ENCODE measurements at regions not wholly inside any gene's neighbourhood (a gene's known extent, or its start where the extent isn't known, plus 50 kb on each side); places are given as distances from the start of the nearest gene placed in this dataset.

DNA sequence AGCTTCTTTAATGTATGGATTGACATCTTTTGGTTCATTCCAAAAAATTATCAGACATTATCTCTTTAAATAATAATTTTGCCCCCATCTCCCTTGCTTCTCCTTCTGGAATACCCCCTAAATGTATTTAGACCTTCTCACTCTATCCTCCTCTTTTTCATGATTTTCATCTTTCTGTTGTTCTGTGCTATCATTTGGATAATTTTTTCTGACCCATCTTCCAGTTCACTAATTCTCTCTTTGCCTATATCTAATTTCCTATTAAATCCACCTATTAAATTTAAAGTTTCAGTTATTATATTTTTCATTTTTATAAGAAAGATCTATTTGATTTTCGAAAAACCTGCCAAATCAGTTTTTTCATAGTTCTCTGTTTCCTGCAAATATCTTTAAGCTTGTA, 67.8 kb upstream of the ODC1 start:
- H4K20me1 ChIP-seq (ENCODE audit: control insufficient read depth, extremely low read depth, insufficient read depth, low read length) = no peaks in the 10 kb centered on the region
- peaks cover 5% of the 10 kb centered on the region for H3K9me3 ChIP-seq (ENCODE audit: control insufficient read depth, low read depth, low read length)
- dilution Hi-C loops (cut with MboI; ENCODE audit: extremely low pct_ligation_motif_present, low sequenced_read_pairs) = no loop called here
- H3K27ac ChIP-seq (ENCODE audit: control insufficient read depth, insufficient read depth, low read length) = peak overlapping the region; percentile 96
- no peak overlapping the region for H2AFZ ChIP-seq (ENCODE audit: control insufficient read depth, low read length)
- H3K9ac ChIP-seq (ENCODE audit: control insufficient read depth, extremely low read depth, insufficient read depth, low read length) = no peak overlapping the region
- H3K79me2 ChIP-seq (ENCODE audit: control insufficient read depth, insufficient read depth, low read length) = no peaks in the 10 kb centered on the region
- no peaks in the 10 kb centered on the region for H3K27me3 ChIP-seq (ENCODE audit: control insufficient read depth, extremely low read depth, insufficient read depth, low read length)
- no peak overlapping the region for H3K4me2 ChIP-seq (ENCODE audit: control insufficient read depth, extremely low read depth, insufficient read depth, low read depth, low read length)
- DNase-seq (ENCODE audit: low read depth, low spot score) (no peak), FAIRE-seq (no peak)
- H3K4me3 ChIP-seq (ENCODE audit: control insufficient read depth in 2 of 3, extremely low read depth in 1 of 3, insufficient read depth in 2 of 3, low read depth in 1 of 3, low read length in 3 of 3) = no peak overlapping the region
- no peaks in the 10 kb centered on the region for H3K9me1 ChIP-seq (ENCODE audit: control insufficient read depth, extremely low read depth, insufficient read depth, low read length)
- TF ChIP-seq EZH2 (IDR thresholded peaks at IDR 0.05; ENCODE audit: low read length) = no peak
- TF ChIP-seq CTCF (optimal IDR thresholded peaks at IDR 0.05 in 1 of 3, IDR thresholded peaks at IDR 0.05 in 1 of 3, conservative IDR thresholded peaks at IDR 0.05 in 1 of 3; ENCODE audit: extremely low read depth in 1 of 3, insufficient read depth in 2 of 3, low read length in 3 of 3) = no peak
- H3K4me1 ChIP-seq (ENCODE audit: control insufficient read depth, extremely low read depth, insufficient read depth, low read length) = peaks cover 16% of the 10 kb centered on the region
- H3K36me3 ChIP-seq (ENCODE audit: control insufficient read depth in 2 of 2, extremely low read depth in 1 of 2, insufficient read depth in 2 of 2, low read length in 2 of 2) = no peaks in the 10 kb centered on the region

DNA sequence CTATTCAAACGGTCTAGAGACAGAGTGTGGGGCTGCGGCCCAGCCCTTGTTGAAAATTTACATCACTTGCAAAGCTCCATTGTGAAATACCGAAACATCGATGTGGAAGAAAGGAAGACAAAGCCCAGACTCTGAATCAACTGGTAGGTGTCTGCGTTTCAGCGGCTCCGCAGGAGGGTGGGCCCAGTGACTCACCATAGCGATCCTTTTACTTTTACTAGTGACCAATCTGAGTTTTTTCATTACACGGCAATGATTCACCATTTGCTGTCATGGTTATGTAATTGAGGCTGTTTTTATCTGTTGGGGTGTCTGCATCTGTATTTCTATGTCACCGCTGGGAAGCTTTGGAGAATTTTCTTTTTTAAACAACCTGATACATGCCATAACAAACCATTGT, 66.6 kb upstream of the ODC1 start:
- H3K9me1 ChIP-seq (ENCODE audit: control insufficient read depth, extremely low read depth, insufficient read depth, low read length) = no peaks in the 10 kb centered on the region
- H3K27me3 ChIP-seq (ENCODE audit: control insufficient read depth, extremely low read depth, insufficient read depth, low read length) = no peaks in the 10 kb centered on the region
- dilution Hi-C loops (cut with MboI; ENCODE audit: extremely low pct_ligation_motif_present, low sequenced_read_pairs) = no loop called here
- peak overlapping the region; percentile 68 for H3K4me2 ChIP-seq (ENCODE audit: control insufficient read depth, extremely low read depth, insufficient read depth, low read depth, low read length)
- peak overlapping the region; percentile 34 for H2AFZ ChIP-seq (ENCODE audit: control insufficient read depth, low read length)
- no peaks in the 10 kb centered on the region for H3K79me2 ChIP-seq (ENCODE audit: control insufficient read depth, insufficient read depth, low read length)
- no peak overlapping the region for H3K4me3 ChIP-seq (ENCODE audit: control insufficient read depth in 2 of 3, extremely low read depth in 1 of 3, insufficient read depth in 2 of 3, low read depth in 1 of 3, low read length in 3 of 3)
- peak overlapping the region; percentile 96 for H3K27ac ChIP-seq (ENCODE audit: control insufficient read depth, insufficient read depth, low read length)
- no peaks in the 10 kb centered on the region for H3K36me3 ChIP-seq (ENCODE audit: control insufficient read depth in 2 of 2, extremely low read depth in 1 of 2, insufficient read depth in 2 of 2, low read length in 2 of 2)
- H3K9me3 ChIP-seq (ENCODE audit: control insufficient read depth, low read depth, low read length) = peaks cover 5% of the 10 kb centered on the region
- TF ChIP-seq CTCF (optimal IDR thresholded peaks at IDR 0.05 in 1 of 3, IDR thresholded peaks at IDR 0.05 in 1 of 3, conservative IDR thresholded peaks at IDR 0.05 in 1 of 3; ENCODE audit: extremely low read depth in 1 of 3, insufficient read depth in 2 of 3, low read length in 3 of 3) = no peak
- no peak for TF ChIP-seq EZH2 (IDR thresholded peaks at IDR 0.05; ENCODE audit: low read length)
- H3K9ac ChIP-seq (ENCODE audit: control insufficient read depth, extremely low read depth, insufficient read depth, low read length) = peak overlapping the region; percentile 61
- peak; percentile 89 for FAIRE-seq
- H3K4me1 ChIP-seq (ENCODE audit: control insufficient read depth, extremely low read depth, insufficient read depth, low read length) = peaks cover 16% of the 10 kb centered on the region
- H4K20me1 ChIP-seq (ENCODE audit: control insufficient read depth, extremely low read depth, insufficient read depth, low read length) = no peaks in the 10 kb centered on the region
- peak; percentile 93 for DNase-seq (ENCODE audit: low read depth, low spot score)

Measured in keratinocyte (primary cell).